Hematopoietic multipotent progenitor cell treated with erythropoietin and hydrocortisone succinate and interleukin-3 and kit ligand, for 15 days (in vitro differentiated cells): ENCODE measurements at regions not wholly inside any gene's neighbourhood (a gene's known extent, or its start where the extent isn't known, plus 50 kb on each side); places are given as distances from the start of the nearest gene placed in this dataset.
"Not testable (repeated sequence)": the region's sequence is repeated elsewhere in the genome, so short reads cannot be mapped to it uniquely, and the experiment has no call there.

Experiments
- DNase-seq: peaks from one replicate; pipeline ENCODE4 v3.0.0-alpha.2; 2015; ENCODE audit warnings: low spot score

- DNase-seq, result no peak
These were observed 130.6 kb upstream of the ADRA1B start for GRCh38 chr5:159785656-159786055.

DNA sequence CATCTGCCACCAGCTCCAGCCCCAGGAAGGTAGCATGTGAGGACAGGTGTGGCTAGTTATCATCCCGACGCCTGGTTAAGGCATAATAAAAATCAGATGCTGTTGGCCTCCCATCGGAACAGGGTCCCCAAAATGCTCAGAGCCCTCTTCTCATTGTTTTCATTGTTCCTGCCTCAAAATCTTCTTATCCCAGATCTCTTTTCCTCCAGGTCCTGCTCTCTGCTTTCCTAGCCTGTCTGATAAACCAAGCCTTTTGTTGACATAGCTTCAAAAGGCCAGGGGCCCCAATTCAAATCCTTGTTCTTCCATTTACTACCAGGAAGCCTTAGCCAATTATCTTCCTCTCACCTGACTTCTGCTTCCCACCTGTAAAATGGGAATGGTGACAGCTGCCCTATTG is 130.1 kb upstream of the ADRA1B start:
- no peak for DNase-seq

- DNase-seq, result no peak
These were observed 129.2 kb upstream of the ADRA1B start for GRCh38 chr5:159786901-159787691.

GRCh38 chr5:159787837-159788236 is 128.4 kb upstream of the ADRA1B start:
- no peak for DNase-seq

- DNase-seq, result no peak
These were observed 127.4 kb upstream of the ADRA1B start for GRCh38 chr5:159788835-159789331.

- no peak for DNase-seq
These were observed 124.1 kb upstream of the ADRA1B start for GRCh38 chr5:159792180-159792579.

DNA sequence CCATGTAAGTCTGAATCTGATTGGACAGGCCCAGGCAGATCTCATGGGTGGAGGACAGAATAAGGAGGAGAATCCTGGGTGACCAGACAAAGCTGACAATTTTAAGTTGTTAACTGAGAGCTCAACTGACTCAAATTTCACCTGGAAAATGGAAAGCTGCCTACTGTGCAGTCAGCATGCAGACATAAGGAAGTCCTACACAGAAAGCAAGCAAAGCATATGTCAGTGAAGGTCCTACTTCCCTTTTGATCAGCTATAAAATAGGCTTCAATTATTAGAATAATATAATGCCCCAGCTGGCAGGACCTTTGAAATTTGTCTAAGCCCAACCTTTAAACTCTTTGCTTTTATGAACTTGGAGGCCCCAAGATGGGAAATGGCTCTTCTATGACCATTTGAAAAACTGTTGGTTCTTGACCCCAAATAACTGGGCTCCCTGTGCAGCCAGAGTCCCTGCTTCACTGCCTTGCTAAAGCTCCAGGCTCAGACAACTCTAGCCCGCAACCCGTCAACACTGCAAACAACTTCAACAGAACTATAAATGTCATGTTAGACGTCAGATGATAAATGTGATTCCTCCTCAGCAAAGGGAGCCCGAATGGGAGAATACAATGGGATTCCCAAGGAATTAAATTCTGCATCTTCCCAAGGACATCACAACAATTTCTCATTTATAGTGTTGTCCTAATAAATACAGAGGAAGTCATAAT is 118.9 kb upstream of the ADRA1B start:
- DNase-seq, result no peak

DNA sequence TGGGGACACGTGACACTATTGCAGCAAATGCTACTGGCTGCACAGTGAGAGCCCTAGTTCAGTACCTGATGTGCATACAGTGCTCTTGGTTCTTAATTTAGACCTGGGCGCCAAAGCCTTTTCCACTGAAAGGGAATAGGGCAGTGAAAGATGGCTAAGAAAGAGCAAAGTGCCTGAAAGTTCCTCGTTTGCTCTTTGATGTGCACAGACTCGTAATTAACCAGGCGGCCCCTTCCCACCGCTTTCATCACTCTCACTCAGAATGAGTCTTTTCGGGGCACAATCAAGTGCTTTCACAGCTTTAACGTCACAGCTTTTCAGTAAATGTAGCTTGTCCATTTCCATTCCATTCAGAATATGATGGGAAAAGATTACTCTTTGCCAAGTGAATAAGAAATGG is 116.6 kb upstream of the ADRA1B start:
- DNase-seq, result no peak

GRCh38 chr5:159800131-159800840 is 116.0 kb upstream of the ADRA1B start:
- DNase-seq, result no peak

DNA sequence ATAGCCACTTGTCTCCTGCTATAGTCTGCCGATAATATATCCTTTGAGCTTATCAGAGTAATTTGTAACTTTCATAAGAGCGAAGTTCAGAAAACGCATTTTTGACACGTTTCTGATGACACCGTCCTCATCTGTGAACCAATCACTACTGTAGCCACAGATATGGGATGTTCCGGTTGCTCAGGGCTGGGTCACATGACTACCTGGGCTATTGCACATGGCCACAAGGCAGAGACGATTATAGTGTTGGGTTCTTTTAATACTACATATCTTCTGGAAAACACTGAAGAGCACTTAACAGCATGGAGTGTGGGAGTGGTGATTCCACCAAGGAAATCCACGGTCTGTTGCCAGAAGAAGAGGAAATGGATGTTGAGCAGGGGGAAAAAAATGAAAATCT is 115.0 kb upstream of the ADRA1B start:
- DNase-seq, result no peak

- DNase-seq, result no peak
These were observed 113.6 kb upstream of the ADRA1B start for GRCh38 chr5:159802661-159803060.

DNA sequence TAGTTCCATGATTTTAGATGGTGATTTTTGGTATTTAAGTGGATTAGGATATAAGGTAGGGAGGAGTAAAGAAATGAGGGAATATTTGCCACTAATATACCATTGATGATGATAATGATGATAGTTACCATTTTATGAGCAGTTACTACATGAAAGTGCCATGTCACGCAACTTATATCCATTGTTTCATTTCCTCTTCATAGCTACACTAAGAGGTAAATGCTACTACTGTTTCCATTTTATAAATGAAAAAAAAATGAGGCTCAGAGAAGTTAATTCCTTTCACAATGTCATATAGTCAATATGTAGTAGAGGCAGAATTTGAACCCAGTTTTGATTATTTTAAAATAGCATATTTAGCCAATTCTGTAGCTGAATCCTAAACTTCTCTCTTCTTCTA is 112.2 kb upstream of the ADRA1B start:
- no peak for DNase-seq

DNA sequence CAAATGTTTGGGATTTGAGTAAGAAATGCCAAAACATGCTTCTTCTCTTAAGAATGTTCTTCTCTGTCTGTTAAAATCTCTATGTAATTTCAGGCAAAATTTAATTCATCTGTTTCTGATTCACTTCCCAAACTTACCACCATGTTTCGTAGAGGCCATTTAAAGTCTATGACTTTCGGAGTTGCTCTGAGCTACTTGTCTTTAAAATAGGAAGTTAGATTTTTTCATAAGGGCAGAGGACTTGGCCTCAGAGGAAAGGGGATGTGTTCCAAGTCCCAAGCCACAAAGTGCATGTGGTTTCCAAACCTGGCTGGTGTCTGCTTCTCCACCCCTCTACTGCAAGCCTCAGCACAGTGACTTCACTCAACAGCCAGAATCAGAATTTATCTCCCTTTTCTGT is 111.3 kb upstream of the ADRA1B start:
- no peak for DNase-seq

DNA sequence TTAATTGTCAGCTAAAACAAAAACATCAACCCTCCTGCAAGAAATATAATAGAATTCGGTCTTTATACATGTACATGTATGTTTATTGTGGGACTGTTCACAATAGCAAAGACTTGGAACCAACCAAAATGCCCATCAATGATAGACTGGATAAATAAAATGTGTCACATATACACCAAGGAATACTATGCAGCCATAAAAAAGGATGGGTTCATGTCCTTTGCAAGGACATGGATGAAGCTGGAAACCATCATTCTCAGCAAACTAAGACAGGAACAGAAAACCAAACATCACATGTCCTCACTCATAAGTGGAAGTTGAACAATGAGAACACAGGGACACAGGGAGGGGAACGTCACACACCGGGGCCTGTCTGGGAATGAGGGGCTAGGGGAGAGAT is 109.1 kb upstream of the ADRA1B start:
- not testable (repeated sequence) for DNase-seq

DNA sequence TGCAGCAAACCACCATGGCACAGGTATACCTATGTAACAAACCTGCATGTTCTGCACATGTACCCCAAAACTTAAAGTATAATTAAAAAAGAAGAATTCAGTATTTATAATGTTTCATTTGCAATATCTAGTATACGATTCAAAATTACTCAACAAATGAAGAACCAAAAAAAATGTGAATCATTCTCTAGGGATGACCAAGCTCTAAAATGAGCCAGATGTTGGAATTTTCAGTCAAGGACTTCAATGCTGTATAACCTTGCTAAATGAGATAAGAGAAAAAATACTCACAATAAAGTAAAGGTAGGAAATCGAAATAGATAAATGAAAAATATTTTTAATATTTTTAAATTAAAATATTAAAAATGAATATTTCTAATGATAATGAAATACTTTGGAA is 108.7 kb upstream of the ADRA1B start:
- DNase-seq, result no peak

DNA sequence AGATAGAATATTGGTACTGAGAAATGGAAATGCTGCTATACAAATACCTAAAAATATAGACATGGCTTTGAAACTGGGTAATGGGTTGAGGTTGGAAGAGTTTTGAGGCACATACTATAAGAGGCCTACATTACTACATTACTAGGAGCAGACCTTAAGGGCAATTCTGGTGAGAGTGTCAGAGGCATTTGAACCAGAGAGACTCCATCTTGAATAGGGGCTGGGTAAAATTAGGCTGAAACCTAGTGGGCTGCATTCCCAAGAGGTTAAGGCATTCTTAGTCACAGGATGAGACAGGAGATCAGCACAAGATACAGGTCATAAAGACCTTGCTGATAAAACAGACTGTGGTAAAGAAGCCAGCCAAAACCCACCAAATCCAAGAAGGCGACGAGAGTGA is 104.6 kb upstream of the ADRA1B start:
- no peak for DNase-seq

DNA sequence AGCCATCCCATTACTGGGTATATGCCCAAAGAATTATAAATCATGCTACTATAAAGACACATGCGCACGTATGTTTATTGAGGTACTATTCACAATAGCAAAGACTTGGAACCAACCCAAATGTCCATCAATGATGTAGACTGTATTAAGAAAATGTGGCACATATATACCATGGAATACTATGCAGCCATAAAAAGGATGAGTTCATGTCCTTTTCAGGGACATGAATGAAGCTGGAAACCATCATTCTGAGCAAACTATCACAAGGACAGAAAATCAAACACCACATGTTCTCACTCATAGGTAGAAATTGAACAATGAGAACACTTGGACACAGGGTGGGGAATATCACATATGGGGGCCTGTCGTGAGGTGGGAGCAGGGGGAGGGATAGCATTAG is 103.5 kb upstream of the ADRA1B start:
- DNase-seq, result not testable (repeated sequence)

GRCh38 chr5:159814222-159814621 is 102.1 kb upstream of the ADRA1B start:
- no peak for DNase-seq

GRCh38 chr5:159814805-159815585 is 101.3 kb upstream of the ADRA1B start:
- no peak for DNase-seq

DNA sequence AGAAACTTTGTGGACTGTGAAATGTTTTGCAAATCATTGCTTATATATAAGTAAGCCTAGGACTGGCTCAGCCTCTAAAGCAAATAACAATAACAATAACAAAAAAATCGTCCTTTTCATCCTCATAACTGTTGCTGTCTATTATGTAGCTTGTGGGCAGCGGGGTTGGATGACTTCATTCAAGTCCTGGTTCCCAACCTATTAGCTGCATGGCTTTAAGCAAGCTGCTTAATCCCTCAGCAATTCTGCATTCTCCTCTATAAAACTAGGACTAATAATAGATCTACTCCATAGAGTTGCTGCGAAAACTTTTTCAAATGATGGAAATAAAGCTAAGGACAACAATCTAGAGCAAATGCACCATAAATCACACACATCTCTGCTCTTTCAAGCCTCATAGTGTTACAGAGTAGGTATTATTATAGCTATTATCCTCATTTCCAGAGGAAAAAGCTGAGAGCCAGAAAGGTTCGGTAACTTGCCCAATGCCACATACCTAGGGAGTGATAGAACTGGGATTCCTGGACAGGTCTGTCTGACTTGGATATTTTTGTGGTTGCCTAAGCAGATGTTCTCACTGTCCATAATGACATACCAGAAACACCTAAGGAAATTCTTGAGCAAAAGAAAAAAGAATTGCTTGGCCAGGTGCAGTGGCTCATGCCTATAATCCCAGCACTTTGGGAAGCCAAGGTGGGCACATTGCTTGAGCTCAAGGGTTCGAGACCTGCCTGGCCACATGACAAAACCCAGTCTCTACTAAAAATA is 98.8 kb upstream of the ADRA1B start:
- no peak for DNase-seq
